ENCODE measurements at regions not wholly inside any gene's neighbourhood (a gene's known extent, or its start where the extent isn't known, plus 50 kb on each side); places are given as distances from the start of the nearest gene placed in this dataset.
A peak's percentile ranks its signal among the peaks of the same experiment; 100 is the strongest.

DNA sequence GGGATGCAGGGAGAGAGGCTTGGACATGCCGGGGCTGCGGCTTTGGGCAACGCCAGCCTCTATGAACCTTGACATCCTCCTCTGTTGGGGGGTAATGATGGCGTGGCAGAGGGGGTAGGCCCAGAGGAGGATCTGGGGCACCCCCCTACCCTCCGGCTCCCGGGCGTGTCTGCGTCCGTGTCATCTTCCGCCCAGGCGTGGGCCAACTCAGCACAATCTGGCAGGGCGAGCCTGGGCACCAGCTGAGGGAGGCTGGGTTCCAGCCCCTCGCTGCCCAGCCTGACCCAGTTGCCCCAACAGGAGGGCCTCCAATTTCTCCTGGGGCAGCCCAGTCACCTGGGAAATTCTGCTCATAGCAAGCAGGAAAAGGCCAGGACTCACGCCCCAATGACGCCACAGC is 62.9 kb upstream of the IL17B start:
- H3K9me2 ChIP-seq (ENCODE audit: insufficient read depth): no peaks in the 10 kb centered on the region
- no peak for DNase-seq
- in situ Hi-C loops (cut with MboI): loop anchor here (5.0 kb wide), 1 partner anchor 110 kb away; the partner anchor contains the start of gene CSNK1A1
- peaks cover 18% of the 10 kb centered on the region for H3K4me1 ChIP-seq (ENCODE audit: insufficient read depth)
- H3K79me2 ChIP-seq (ENCODE audit: insufficient read depth): no peaks in the 10 kb centered on the region
- H3F3A ChIP-seq (ENCODE audit: insufficient read depth): peaks cover 22% of the 10 kb centered on the region; the same call in 1 of the 2 replicates
- H3K27ac ChIP-seq: no peak overlapping the region
- H3K9ac ChIP-seq: no peak overlapping the region
- no peaks in the 10 kb centered on the region for H3K9me3 ChIP-seq (ENCODE audit: low read depth)
- no peak for TF ChIP-seq EZH2 (IDR thresholded peaks at IDR 0.05; ENCODE audit: insufficient read depth, poor library complexity, severe bottlenecking)
- no peak for TF ChIP-seq EZH2phosphoT487 (IDR thresholded peaks at IDR 0.05; ENCODE audit: insufficient read depth, low read depth)
- 74 to 78% methylated on average over 15 of the region's 15 CpGs for WGBS, 2 experiments (ENCODE audit: low coverage in 1 of 2, low lambda C conversion rate in 2 of 2, missing lambda C conversion rate in 2 of 2)
- H3K4me2 ChIP-seq (ENCODE audit: unreplicated experiment): no peak overlapping the region
- H2AFZ ChIP-seq: no peak overlapping the region; the same call in 1 of the 2 replicates
- H3K27me3 ChIP-seq (replicated peaks; ENCODE audit: insufficient read depth): no peaks in the 10 kb centered on the region
- H3K36me3 ChIP-seq (ENCODE audit: low read depth): no peaks in the 10 kb centered on the region
- no peak overlapping the region for H3K4me3 ChIP-seq
- H4K20me1 ChIP-seq (ENCODE audit: insufficient read depth): no peaks in the 10 kb centered on the region

DNA sequence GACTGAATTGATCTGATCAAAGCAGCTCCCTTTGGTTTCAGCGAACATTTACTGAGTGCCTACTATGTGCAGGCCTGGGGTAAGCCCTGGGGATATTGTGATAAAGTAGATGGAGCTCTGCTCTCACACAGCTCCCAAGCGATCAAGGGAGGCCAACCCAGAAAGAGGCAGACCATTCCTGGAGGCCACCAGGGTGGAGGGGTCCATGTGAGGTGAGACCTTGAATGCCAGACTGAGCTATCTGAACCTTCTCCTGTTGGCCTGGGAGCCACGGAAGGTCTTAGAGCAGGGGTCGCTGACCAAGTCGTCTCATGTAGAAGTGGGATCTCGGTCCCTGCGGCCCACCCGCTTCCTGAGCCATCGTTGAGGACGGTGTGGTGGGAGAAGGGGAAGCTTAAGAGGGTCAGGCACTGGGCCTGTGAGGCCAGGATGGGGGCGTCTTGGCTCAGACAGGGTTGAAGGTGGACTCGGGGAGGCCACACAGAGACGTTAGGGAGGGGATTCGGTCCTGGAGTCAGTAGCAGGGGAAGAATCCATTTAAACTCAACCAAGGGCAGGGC is 62.2 kb upstream of the IL17B start:
- H3K27ac ChIP-seq: no peak overlapping the region
- no peak for DNase-seq
- H3K4me2 ChIP-seq (ENCODE audit: unreplicated experiment): no peak overlapping the region
- no peaks in the 10 kb centered on the region for H3K79me2 ChIP-seq (ENCODE audit: insufficient read depth)
- no peak overlapping the region for H2AFZ ChIP-seq
- peaks cover 13% of the 10 kb centered on the region for H3K4me1 ChIP-seq (ENCODE audit: insufficient read depth)
- no peak overlapping the region for H3K4me3 ChIP-seq
- H3K9ac ChIP-seq: no peak overlapping the region
- no peaks in the 10 kb centered on the region for H3K9me3 ChIP-seq (ENCODE audit: low read depth)
- H3F3A ChIP-seq (ENCODE audit: insufficient read depth): peaks cover 18% of the 10 kb centered on the region; the same call in 1 of the 2 replicates
- no peaks in the 10 kb centered on the region for H3K27me3 ChIP-seq (replicated peaks; ENCODE audit: insufficient read depth)
- TF ChIP-seq EZH2phosphoT487 (IDR thresholded peaks at IDR 0.05; ENCODE audit: insufficient read depth, low read depth) (no peak), EZH2 (IDR thresholded peaks at IDR 0.05; ENCODE audit: insufficient read depth, poor library complexity, severe bottlenecking) (no peak)
- WGBS, 2 experiments (ENCODE audit: low coverage in 1 of 2, low lambda C conversion rate in 2 of 2, missing lambda C conversion rate in 2 of 2): 93 to 95% methylated on average over 14 of the region's 14 CpGs
- no peaks in the 10 kb centered on the region for H4K20me1 ChIP-seq (ENCODE audit: insufficient read depth)
- H3K9me2 ChIP-seq (ENCODE audit: insufficient read depth): no peaks in the 10 kb centered on the region
- H3K36me3 ChIP-seq (ENCODE audit: low read depth): no peaks in the 10 kb centered on the region
- in situ Hi-C loops (cut with MboI): loop anchor here (5.0 kb wide), 1 partner anchor 111 kb away; the partner anchor contains the start of gene CSNK1A1

DNA sequence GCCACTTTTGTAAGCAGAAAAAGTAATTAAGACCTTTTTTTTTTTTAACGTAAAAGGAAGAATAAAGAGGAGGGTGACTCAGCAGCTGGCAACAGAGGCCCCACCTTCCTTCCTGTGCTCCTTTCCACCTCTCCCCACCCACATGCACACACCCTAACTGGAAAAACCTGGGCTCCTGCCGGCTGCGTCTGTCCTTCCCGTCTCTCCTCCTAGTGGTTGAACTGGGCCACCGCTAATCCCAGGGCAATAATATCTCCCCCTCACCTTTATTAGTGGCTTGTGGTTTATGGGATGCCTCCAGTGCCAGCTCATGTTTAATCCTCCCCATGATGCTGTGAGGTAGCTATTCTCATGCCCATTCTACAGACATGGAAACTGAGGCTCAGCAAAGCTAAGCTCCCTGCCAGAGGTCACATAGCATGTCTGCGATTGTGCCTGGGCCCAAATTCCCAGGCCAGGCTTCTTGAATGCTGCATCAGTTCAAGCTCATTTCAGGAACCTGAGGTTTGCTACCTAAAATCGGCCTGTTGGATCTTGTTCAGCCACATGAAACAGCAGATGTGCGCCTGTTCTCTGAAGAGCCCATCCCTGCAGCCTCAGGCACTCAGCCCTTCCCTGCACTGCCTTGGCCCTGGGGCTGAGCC is 60.9 kb upstream of the IL17B start:
- Histone ChIP-seq H3K9ac (no peak overlapping the region), H3K27me3 (replicated peaks; ENCODE audit: insufficient read depth) (no peaks in the 10 kb centered on the region), H3K9me3 (ENCODE audit: low read depth) (no peaks in the 10 kb centered on the region), H3F3A (ENCODE audit: insufficient read depth) (peaks cover 15% of the 10 kb centered on the region), H3K4me1 (ENCODE audit: insufficient read depth) (peaks cover 5% of the 10 kb centered on the region), H4K20me1 (ENCODE audit: insufficient read depth) (no peaks in the 10 kb centered on the region), H3K79me2 (ENCODE audit: insufficient read depth) (no peaks in the 10 kb centered on the region), H3K36me3 (ENCODE audit: low read depth) (no peaks in the 10 kb centered on the region), H3K4me3 (no peak overlapping the region), H3K4me2 (ENCODE audit: unreplicated experiment) (no peak overlapping the region), H2AFZ (no peak overlapping the region), H3K27ac (no peak overlapping the region), H3K9me2 (ENCODE audit: insufficient read depth) (no peaks in the 10 kb centered on the region)
- 57 to 68% methylated on average over 8 of the region's 8 CpGs for WGBS, 2 experiments (ENCODE audit: low coverage in 1 of 2, low lambda C conversion rate in 2 of 2, missing lambda C conversion rate in 2 of 2)
- in situ Hi-C loops (cut with MboI): loop anchor here (5.0 kb wide), 1 partner anchor 112 kb away; the partner anchor contains the start of gene CSNK1A1
- no peak for TF ChIP-seq EZH2phosphoT487 (IDR thresholded peaks at IDR 0.05; ENCODE audit: insufficient read depth, low read depth)
- peak; percentile 67 for DNase-seq

DNA sequence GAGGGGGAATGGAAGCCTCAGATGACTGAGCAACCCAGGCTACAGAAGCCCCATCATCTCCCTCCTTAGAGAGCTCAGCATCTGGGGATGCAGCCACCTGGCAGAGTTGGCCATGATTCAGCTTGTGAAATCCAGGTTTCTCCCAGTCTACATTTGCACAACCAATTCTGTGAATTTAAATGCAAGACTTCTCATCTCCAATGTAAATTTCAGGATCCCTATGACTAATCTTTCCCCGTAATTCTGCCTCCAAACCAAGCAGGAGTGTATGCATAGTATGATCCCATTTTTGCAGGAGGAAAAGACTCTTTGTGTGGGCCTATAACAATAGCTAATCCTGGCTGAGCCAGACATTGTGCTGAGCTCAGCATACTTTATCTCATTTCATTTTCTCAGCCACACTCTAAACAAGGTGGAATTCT is 59.6 kb upstream of the IL17B start:
- H2AFZ ChIP-seq: no peak overlapping the region
- DNase-seq: no peak
- H3K27ac ChIP-seq: no peak overlapping the region
- no peaks in the 10 kb centered on the region for H3K79me2 ChIP-seq (ENCODE audit: insufficient read depth)
- no peaks in the 10 kb centered on the region for H3K27me3 ChIP-seq (replicated peaks; ENCODE audit: insufficient read depth)
- WGBS, 2 experiments (ENCODE audit: low coverage in 1 of 2, low lambda C conversion rate in 2 of 2, missing lambda C conversion rate in 2 of 2): 59 to 71% methylated on average over 1 of the region's 1 CpG
- in situ Hi-C loops (cut with MboI): no loop called here
- H3K36me3 ChIP-seq (ENCODE audit: low read depth): no peaks in the 10 kb centered on the region
- no peak overlapping the region for H3K9ac ChIP-seq
- no peaks in the 10 kb centered on the region for H3K9me2 ChIP-seq (ENCODE audit: insufficient read depth)
- no peaks in the 10 kb centered on the region for H3K9me3 ChIP-seq (ENCODE audit: low read depth)
- no peaks in the 10 kb centered on the region for H4K20me1 ChIP-seq (ENCODE audit: insufficient read depth)
- TF ChIP-seq EZH2 (IDR thresholded peaks at IDR 0.05; ENCODE audit: insufficient read depth, poor library complexity, severe bottlenecking): no peak
- no peak for TF ChIP-seq EZH2phosphoT487 (IDR thresholded peaks at IDR 0.05; ENCODE audit: insufficient read depth, low read depth)
- H3K4me2 ChIP-seq (ENCODE audit: unreplicated experiment): no peak overlapping the region
- no peak overlapping the region for H3K4me3 ChIP-seq
- H3K4me1 ChIP-seq (ENCODE audit: insufficient read depth): peaks cover 5% of the 10 kb centered on the region
- H3F3A ChIP-seq (ENCODE audit: insufficient read depth): peaks cover 25% of the 10 kb centered on the region

Measured in GM23248 (cell line).